Left ventricle myocardium inferior (tissue), 1 donor: ENCODE measurements at regions not wholly inside any gene's neighbourhood (a gene's known extent, or its start where the extent isn't known, plus 50 kb on each side); places are given as distances from the start of the nearest gene placed in this dataset.

ENCODE experiments used
- DNase-seq: peaks from one replicate; pipeline ENCODE4 v3.0.0-alpha.2; 2020
- H3K27ac ChIP-seq: fragments of 200-600 bp; replicated peaks from 2 replicates; pipeline ENCODE4 v1.8.0; 2021
- H3K27me3 ChIP-seq: fragments of 200-600 bp; 2 replicates; pipeline ENCODE4 v1.8.0; 2021; ENCODE audit warnings: low read depth
- H3K36me3 ChIP-seq: fragments of 200-600 bp; 2 replicates; pipeline ENCODE4 v1.8.0; 2021
- H3K4me1 ChIP-seq: fragments of 200-600 bp; 2 replicates; pipeline ENCODE4 v1.8.0; 2021
- H3K4me3 ChIP-seq: fragments of 200-600 bp; 2 replicates; pipeline ENCODE4 v1.8.0; 2021; ENCODE audit warnings: mild to moderate bottlenecking, moderate library complexity
- H3K9me3 ChIP-seq: fragments of 200-600 bp; replicated peaks from 2 replicates; pipeline ENCODE4 v1.8.0; 2021
- intact Hi-C: fragments of 100-400 bp; cut with micrococcal nuclease; formaldehyde crosslinking; loops from one replicate; pipeline ENCODE4 v1.11.0; 2022
- TF ChIP-seq, protein P1 (sequence below): fragments of 200-600 bp; IDR thresholded peaks from 2 replicates; pipeline ENCODE4 v1.8.0; 2021; ENCODE audit warnings: antibody characterized with exemption, mild to moderate bottlenecking, borderline replicate concordance
- donor health status: DM: no; HTN: yes; CAD: no; lungs with severe emphysema.

- TF ChIP-seq, protein P1, sequence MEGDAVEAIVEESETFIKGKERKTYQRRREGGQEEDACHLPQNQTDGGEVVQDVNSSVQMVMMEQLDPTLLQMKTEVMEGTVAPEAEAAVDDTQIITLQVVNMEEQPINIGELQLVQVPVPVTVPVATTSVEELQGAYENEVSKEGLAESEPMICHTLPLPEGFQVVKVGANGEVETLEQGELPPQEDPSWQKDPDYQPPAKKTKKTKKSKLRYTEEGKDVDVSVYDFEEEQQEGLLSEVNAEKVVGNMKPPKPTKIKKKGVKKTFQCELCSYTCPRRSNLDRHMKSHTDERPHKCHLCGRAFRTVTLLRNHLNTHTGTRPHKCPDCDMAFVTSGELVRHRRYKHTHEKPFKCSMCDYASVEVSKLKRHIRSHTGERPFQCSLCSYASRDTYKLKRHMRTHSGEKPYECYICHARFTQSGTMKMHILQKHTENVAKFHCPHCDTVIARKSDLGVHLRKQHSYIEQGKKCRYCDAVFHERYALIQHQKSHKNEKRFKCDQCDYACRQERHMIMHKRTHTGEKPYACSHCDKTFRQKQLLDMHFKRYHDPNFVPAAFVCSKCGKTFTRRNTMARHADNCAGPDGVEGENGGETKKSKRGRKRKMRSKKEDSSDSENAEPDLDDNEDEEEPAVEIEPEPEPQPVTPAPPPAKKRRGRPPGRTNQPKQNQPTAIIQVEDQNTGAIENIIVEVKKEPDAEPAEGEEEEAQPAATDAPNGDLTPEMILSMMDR: no peak
- no peak for DNase-seq
Measured at GRCh38 chr6:168247443-168248147, 72.0 kb downstream of the DACT2 start.

DNA sequence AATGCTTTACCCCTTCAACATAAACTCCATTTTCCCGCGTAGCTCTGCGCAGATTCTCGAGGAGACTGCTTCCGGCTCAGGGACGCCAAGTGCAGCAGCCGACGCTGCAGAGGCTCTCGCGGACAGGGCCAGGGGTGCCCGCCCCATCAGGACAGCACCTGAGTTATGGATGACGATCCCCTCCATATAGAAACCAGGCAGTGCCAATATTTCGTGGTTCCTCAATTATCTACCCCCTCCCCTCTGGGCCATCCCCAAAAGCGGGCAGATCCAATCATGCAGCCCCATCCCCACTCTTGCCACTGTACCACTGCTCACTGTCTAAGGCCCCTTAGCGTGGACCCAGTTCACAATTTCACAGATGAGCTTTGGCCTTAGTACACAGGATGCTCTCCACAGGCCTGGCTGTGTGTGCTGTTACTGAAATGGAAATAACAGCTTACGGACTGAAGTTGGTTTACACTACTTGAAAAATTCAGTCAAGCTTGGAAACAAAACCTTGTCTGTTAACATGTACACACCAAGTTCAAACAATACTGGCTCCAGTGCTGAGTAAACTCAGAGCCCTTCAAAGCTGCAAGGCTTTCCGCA is 74.5 kb downstream of the DACT2 start:
- H3K36me3 ChIP-seq: no peaks in the 10 kb centered on the region
- intact Hi-C loops: no loop called here
- H3K4me3 ChIP-seq: no peak overlapping the region
- H3K9me3 ChIP-seq: no peaks in the 10 kb centered on the region
- peaks cover 11% of the 10 kb centered on the region for H3K4me1 ChIP-seq
- TF ChIP-seq, protein P1: no peak
- no peak for DNase-seq
- no peak overlapping the region for H3K27ac ChIP-seq
- H3K27me3 ChIP-seq: peaks cover 44% of the 10 kb centered on the region

More at GRCh38 chr6:168247443-168248147, 72.0 kb downstream of the DACT2 start:
- H3K4me1 ChIP-seq: no peaks in the 10 kb centered on the region
- intact Hi-C loops: no loop called here
- H3K9me3 ChIP-seq: no peaks in the 10 kb centered on the region
- no peak overlapping the region for H3K27ac ChIP-seq
- H3K36me3 ChIP-seq: no peaks in the 10 kb centered on the region
- no peak overlapping the region for H3K4me3 ChIP-seq
- peaks cover 61% of the 10 kb centered on the region for H3K27me3 ChIP-seq

DNA sequence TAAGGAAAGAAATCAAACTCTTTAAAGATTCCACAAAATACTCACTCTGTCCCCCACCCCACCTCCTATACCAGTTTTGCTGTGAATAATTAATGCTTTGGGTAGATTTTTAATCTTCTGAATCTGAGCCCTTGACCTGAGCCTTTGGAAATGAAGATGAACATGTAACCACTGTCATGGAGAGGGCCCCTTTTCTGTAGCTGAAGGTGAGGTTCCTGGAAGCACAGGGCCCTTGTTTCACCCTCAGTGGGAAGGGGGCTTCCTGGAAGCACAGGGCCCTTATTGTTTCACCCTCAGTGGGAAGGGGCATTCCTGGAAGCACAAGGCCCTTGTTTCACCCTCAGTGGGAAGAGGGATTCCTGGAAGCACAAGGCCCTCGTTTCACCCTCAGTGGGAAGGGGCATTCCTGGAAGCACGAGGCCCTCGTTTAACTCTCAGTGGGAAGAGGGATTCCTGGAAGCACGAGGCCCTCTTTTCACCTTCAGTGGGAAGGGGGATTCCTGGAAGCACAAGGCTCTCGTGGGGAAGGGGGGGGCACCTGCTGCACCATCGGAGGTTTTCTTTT is 75.7 kb downstream of the DACT2 start:
- Histone ChIP-seq H3K4me3 (no peak overlapping the region), H3K4me1 (peaks cover 12% of the 10 kb centered on the region), H3K9me3 (no peaks in the 10 kb centered on the region), H3K36me3 (no peaks in the 10 kb centered on the region), H3K27ac (no peak overlapping the region), H3K27me3 (peaks cover 42% of the 10 kb centered on the region)
- TF ChIP-seq, protein P1: no peak
- intact Hi-C loops: no loop called here
- no peak for DNase-seq

DNA sequence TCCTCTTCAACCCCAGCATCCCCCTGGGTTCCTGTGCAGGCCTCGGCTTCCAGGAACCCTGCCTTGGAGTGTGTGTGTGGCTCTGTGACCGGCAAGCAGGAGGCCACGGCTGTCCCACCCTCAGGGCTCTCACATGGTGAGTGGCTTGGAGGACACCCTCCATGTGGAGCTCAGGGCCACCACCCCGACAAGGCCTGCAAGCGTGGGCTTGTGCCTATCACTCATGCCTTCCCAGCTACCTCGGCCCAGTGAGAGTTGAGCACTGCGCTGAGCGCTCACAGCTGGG is 76.7 kb downstream of the DACT2 start:
- intact Hi-C loops: no loop called here
- no peak overlapping the region for H3K4me3 ChIP-seq
- H3K36me3 ChIP-seq: no peaks in the 10 kb centered on the region
- no peak for DNase-seq
- no peaks in the 10 kb centered on the region for H3K9me3 ChIP-seq
- TF ChIP-seq, protein P1: no peak
- peaks cover 12% of the 10 kb centered on the region for H3K4me1 ChIP-seq
- no peak overlapping the region for H3K27ac ChIP-seq
- H3K27me3 ChIP-seq: peaks cover 41% of the 10 kb centered on the region

DNA sequence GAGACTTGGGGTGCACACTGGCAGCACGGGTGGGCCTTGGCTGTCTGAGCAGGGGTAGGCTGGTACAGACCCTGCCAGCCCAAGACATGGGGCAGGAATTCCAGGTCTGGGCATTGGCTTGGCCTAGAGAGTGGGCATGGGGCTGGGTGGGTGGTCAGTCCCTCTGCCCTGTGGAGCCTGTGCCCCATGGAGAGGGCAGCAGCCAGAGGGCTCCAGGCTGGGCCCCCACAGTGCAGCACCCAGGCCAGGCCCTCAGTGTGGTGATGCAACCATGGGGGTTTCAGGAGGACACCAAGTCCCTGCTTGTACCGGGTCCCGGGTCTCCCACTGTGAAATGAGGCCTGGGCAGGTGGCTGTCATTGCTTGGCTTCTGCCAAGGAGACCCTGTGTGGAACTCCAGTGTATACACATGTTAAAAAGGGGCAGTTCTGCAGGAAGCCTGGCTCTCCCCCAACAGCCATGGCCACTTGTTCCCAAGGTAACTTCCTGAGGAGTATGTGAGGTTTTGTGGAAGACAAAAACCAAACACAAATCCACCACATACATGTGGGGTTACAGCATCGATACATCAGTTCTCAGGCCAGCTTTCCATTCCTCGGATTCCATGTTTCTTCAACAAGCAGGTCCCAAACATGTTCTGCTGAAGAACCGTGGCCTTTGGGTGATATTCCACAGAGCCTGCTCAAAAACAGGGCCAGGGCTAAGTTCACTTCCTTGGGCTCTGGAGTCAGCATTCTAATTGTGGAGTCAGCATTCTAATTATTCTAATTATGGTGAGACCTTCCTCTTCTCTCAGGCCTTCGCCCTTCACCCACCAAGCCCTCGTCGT is 77.3 kb downstream of the DACT2 start:
- TF ChIP-seq, protein P1: no peak
- DNase-seq: no peak
- no peak overlapping the region for H3K4me3 ChIP-seq
- intact Hi-C loops: no loop called here
- peaks cover 36% of the 10 kb centered on the region for H3K27me3 ChIP-seq
- no peak overlapping the region for H3K27ac ChIP-seq
- H3K4me1 ChIP-seq: peaks cover 12% of the 10 kb centered on the region
- no peaks in the 10 kb centered on the region for H3K36me3 ChIP-seq
- no peaks in the 10 kb centered on the region for H3K9me3 ChIP-seq
